K562 (cell line): ENCODE measurements at regions not wholly inside any gene's neighbourhood (a gene's known extent, or its start where the extent isn't known, plus 50 kb on each side); places are given as distances from the start of the nearest gene placed in this dataset.

Experiments
- ATAC-seq: fragments of 200-7000 bp; cut with Tn5 transposase; 3 replicates; pipeline ENCODE4 v1.9.1; 2020; ENCODE audit warnings: moderate library complexity
- BruUV-seq: library from RNA; stranded (reverse); fragments of 400-500 nt; replicated peaks from 2 replicates; lab custom pipeline; 2021; lab: Mats Ljungman, UMichigan
- CTCF ChIA-PET: fragments of 300-600 bp; formaldehyde crosslinking; extraction: SDS; loops from one replicate; lab custom pipeline; 2021; ENCODE audit warnings: low intra/inter-chr PET ratio; lab: Yijun Ruan, JAX
- POLR2A ChIA-PET: fragments of 300-600, 350-650 bp; sonication (Branson Sonifier 250); formaldehyde crosslinking; extraction: SDS; loops from one replicate; lab custom pipeline; 2021; ENCODE audit warnings: antibody characterized with exemption, inconsistent platforms; lab: Yijun Ruan, JAX
- DNase-seq, 4 experiments: peaks; one replicate each; pipeline versions ENCODE4 v3.0.0 to v3.0.0-alpha.2; 2011 to 2018; ENCODE audit warnings: low spot score in 3 of 4, mixed read lengths in 3 of 4; ENCODE audit errors: extremely low read depth in 1 of 4
- FAIRE-seq: peaks from 2 replicates; lab custom pipeline; 2011; peaks lifted over from hg19 to GRCh38; lab: Jason Lieb, UNC
- H2AFZ ChIP-seq: 2 replicates; pipeline ENCODE4 v1.6.0; 2011; ENCODE audit warnings: low read depth, low read length, control low read depth, inconsistent platforms
- H3K27ac ChIP-seq: fragments of 200-600 bp; 3 replicates; pipeline ENCODE4 v1.8.0; 2011; ENCODE audit warnings: low read depth, mild to moderate bottlenecking, control low read depth, inconsistent platforms, low read length, moderate library complexity, mixed read lengths; ENCODE audit errors: extremely low read depth
- H3K27me3 ChIP-seq, 2 experiments: fragments of 300-600 bp in 1 of 2; 2 replicates in 1 of 2; 3 replicates in 1 of 2; pipeline versions ENCODE4 v1.6.0 to v1.8.0; 2011; ENCODE audit warnings: inconsistent platforms in 2 of 2, low read length in 2 of 2, mild to moderate bottlenecking in 1 of 2, mixed read lengths in 1 of 2, moderate library complexity in 1 of 2; ENCODE audit not compliant: control insufficient read depth in 2 of 2, insufficient read depth in 2 of 2
- H3K36me3 ChIP-seq: fragments of 300-600 bp; 3 replicates; pipeline ENCODE4 v1.8.0; 2011; ENCODE audit warnings: mild to moderate bottlenecking, low read length, inconsistent platforms; ENCODE audit not compliant: control insufficient read depth, insufficient read depth
- H3K4me1 ChIP-seq, 2 experiments: fragments of 200-600 bp in 1 of 2; replicated peaks in 1 of 2; 2 replicates in 1 of 2; 3 replicates in 1 of 2; pipeline versions ENCODE4 v1.5.1 to v1.8.0; 2011; ENCODE audit warnings: inconsistent platforms in 2 of 2, low read length in 2 of 2, mild to moderate bottlenecking in 1 of 2, mixed read lengths in 1 of 2, moderate library complexity in 1 of 2; ENCODE audit not compliant: control insufficient read depth in 2 of 2, insufficient read depth in 2 of 2
- H3K4me2 ChIP-seq: 2 replicates; pipeline ENCODE4 v1.6.1; 2011; ENCODE audit warnings: low read length, control low read depth, inconsistent platforms, mixed read lengths; ENCODE audit not compliant: insufficient read depth
- H3K4me3 ChIP-seq: fragments of 200-600 bp; sonication (generic), shearing (Covaris generic); 2 replicates; pipeline ENCODE4 v1.5.1; 2016; ENCODE audit warnings: control low read depth, inconsistent platforms
- H3K79me2 ChIP-seq: fragments of 200-600 bp; 3 replicates; pipeline ENCODE4 v1.8.0; 2011; ENCODE audit warnings: low read length, inconsistent platforms; ENCODE audit not compliant: control insufficient read depth, insufficient read depth
- H3K9ac ChIP-seq, 2 experiments: 2 replicates each; pipeline versions ENCODE4 v1.6.0 to v1.6.1; 2011; ENCODE audit warnings: low read depth in 2 of 2, low read length in 2 of 2, control low read depth in 1 of 2, inconsistent platforms in 1 of 2, mild to moderate bottlenecking in 1 of 2, mixed read lengths in 1 of 2; ENCODE audit not compliant: insufficient read depth in 1 of 2
- H3K9me1 ChIP-seq: one replicate; pipeline ENCODE4 v1.6.0; 2011; ENCODE audit warnings: inconsistent platforms, mild to moderate bottlenecking, low read length, moderate library complexity; ENCODE audit not compliant: control insufficient read depth, insufficient read depth
- H3K9me3 ChIP-seq: replicated peaks from 2 replicates; pipeline ENCODE4 v1.5.1; 2011; ENCODE audit warnings: low read depth, low read length, inconsistent platforms; ENCODE audit not compliant: control insufficient read depth, insufficient read depth
- H4K20me1 ChIP-seq: replicated peaks from 2 replicates; pipeline ENCODE4 v1.6.1; 2011; ENCODE audit warnings: low read length, inconsistent platforms, mixed read lengths; ENCODE audit not compliant: control insufficient read depth, insufficient read depth
- ATF2 ChIP-seq: sonication (generic); formaldehyde crosslinking; IDR thresholded peaks from 2 replicates; pipeline ENCODE4 v1.8.1; 2022; ENCODE audit warnings: missing genetic modification reagents
- GTF2E2 ChIP-seq: fragments of 200-800 bp; sonication (Bioruptor generic); IDR thresholded peaks from 2 replicates; pipeline ENCODE4 v1.6.1; 2016; ENCODE audit warnings: missing genetic modification characterization, missing compliant biosample characterization
- IRF2 ChIP-seq: sonication (generic); formaldehyde crosslinking; IDR thresholded peaks from 2 replicates; pipeline ENCODE4 v1.8.1; 2022; ENCODE audit warnings: mild to moderate bottlenecking, missing genetic modification reagents
- MNT ChIP-seq, 2 experiments: fragments of 450-650 bp; conservative IDR thresholded peaks; 2 replicates each; pipeline ENCODE4 v1.6.1; 2017; ENCODE audit warnings: mild to moderate bottlenecking in 2 of 2, moderate library complexity in 2 of 2
- RBM15 ChIP-seq: fragments of 200-400 bp; formaldehyde crosslinking; IDR thresholded peaks from 2 replicates; pipeline ENCODE4 v1.6.1; 2018; ENCODE audit warnings: mild to moderate bottlenecking, low read length, moderate library complexity; ENCODE audit not compliant: insufficient read depth
- SRSF7 ChIP-seq: fragments of 200-400 bp; formaldehyde crosslinking; optimal IDR thresholded peaks from 2 replicates; pipeline ENCODE3; 2017; ENCODE audit warnings: mild to moderate bottlenecking, low read depth, low read length
- ZBTB40 ChIP-seq, 2 experiments: fragments of 450-650 bp in 1 of 2; sonication (generic) in 1 of 2; formaldehyde crosslinking in 1 of 2; IDR thresholded peaks; 2 replicates each; pipeline versions ENCODE4 v1.7.1 to v1.9.0; 2016 to 2022; ENCODE audit warnings: inconsistent platforms in 1 of 2, mild to moderate bottlenecking in 1 of 2, missing genetic modification reagents in 1 of 2
- ZNF274 ChIP-seq: IDR thresholded peaks from 2 replicates; pipeline ENCODE4 v1.6.1; 2011; ENCODE audit warnings: low read depth, mild to moderate bottlenecking, low read length, moderate library complexity, borderline replicate concordance
- WGBS: fragments of 100-300 bp; shearing (Covaris generic); methylation state at CpG from one replicate; pipeline ENCODE4 v1.1.6; 2016; ENCODE audit warnings: low coverage, mixed read lengths; ENCODE audit not compliant: insufficient coverage; ENCODE audit errors: missing lambda C conversion rate; 5-methylcytosine and 5-hydroxymethylcytosine counted together
- in situ Hi-C: fragments of 300-500 bp; cut with MboI; formaldehyde crosslinking; loops from 4 replicates; pipeline ENCODE4 v1.15.0; 2018; ENCODE audit warnings: inconsistent platforms, mixed read lengths
- intact Hi-C: fragments of 100-400 bp; cut with micrococcal nuclease; formaldehyde crosslinking; loops from 2 replicates; pipeline ENCODE4 v1.14.2; 2022

- TF ChIP-seq MNT (conservative IDR thresholded peaks at IDR 0.05) (no peak), IRF2 (CRISPR knock-in tag) (no peak)
Measured at GRCh38 chr13:81677857-81678256, 1336.9 kb upstream of the SPRY2 start (continued).

GRCh38 chr13:81676008-81676407 is 1335.1 kb upstream of the SPRY2 start:
- DNase-seq, result no peak
- 0% methylated on average over 7 of the region's 11 CpGs for WGBS
- Histone ChIP-seq H3K4me1 (no peaks in the 10 kb centered on the region), H3K9me1 (no peaks in the 10 kb centered on the region), H3K36me3 (no peaks in the 10 kb centered on the region), H2AFZ (no peak overlapping the region), H3K4me2 (no peak overlapping the region), H3K9ac (no peak overlapping the region), H3K79me2 (no peaks in the 10 kb centered on the region), H4K20me1 (no peaks in the 10 kb centered on the region), H3K27me3 (no peaks in the 10 kb centered on the region), H3K4me3 (no peak overlapping the region), H3K9me3 (no peaks in the 10 kb centered on the region), H3K27ac (no peak overlapping the region)
- intact Hi-C loops (no loop called here), in situ Hi-C loops (no loop called here)
- ChIA-PET POLR2A (interaction anchor here (0.7 kb wide), 1 partner anchor 16 kb away, joined by 3 read pairs; no protein-coding TSS in a partner anchor), CTCF (no interaction called here)
- FAIRE-seq, result no peak
- ATAC-seq, result no peak
- BruUV-seq, result no TSS peak
- TF ChIP-seq ATF2 (CRISPR knock-in tag), result no peak
- TF ChIP-seq GTF2E2 (tag), result no peak
- TF ChIP-seq SRSF7, result no peak
- no peak for TF ChIP-seq ZNF274
- no peak for TF ChIP-seq ZBTB40 (IDR thresholded peaks at IDR 0.05)
- TF ChIP-seq ZBTB40 (CRISPR knock-in tag; IDR thresholded peaks at IDR 0.05), result no peak
- TF ChIP-seq RBM15, result no peak
